DMS153 (cell line): ENCODE measurements at regions not wholly inside any gene's neighbourhood (a gene's known extent, or its start where the extent isn't known, plus 50 kb on each side); places are given as distances from the start of the nearest gene placed in this dataset.
"Not testable (repeated sequence)": the region's sequence is repeated elsewhere in the genome, so short reads cannot be mapped to it uniquely, and the experiment has no call there.

ENCODE experiments used
- DNase-seq: peaks from one replicate; lab custom pipeline; 2025; lab: John Stamatoyannopoulos, UW

- no peak for DNase-seq
Observed at GRCh38 chr21:16116798-16117197, 387.0 kb downstream of the USP25 start.

DNA sequence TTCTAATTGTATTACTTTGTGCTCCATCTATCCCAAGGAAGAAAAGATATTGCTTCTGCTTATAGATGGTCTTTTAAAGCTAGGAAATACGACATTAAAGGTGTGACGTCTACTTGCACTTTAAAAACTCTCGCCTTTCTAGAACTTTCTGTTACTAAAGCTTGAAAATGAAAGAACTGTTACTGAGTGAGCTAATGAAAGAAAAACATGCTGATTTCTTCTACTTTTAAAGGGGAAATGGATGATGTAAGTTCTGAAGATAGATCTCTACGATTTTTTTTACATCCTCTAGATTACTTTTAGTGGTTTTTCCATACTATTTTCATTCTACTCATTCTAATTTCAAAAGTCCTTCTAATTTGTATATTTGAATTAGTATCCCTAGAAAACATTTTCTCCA is 387.5 kb downstream of the USP25 start:
- DNase-seq = no peak

- DNase-seq = no peak
Observed at GRCh38 chr21:16117851-16118590, 388.2 kb downstream of the USP25 start.

- no peak for DNase-seq
Observed at GRCh38 chr21:16124378-16125138, 394.8 kb downstream of the USP25 start.

GRCh38 chr21:16125274-16125673 is 395.5 kb downstream of the USP25 start:
- DNase-seq = no peak

GRCh38 chr21:16132453-16132852 is 402.7 kb downstream of the USP25 start:
- DNase-seq = not testable (repeated sequence)

DNA sequence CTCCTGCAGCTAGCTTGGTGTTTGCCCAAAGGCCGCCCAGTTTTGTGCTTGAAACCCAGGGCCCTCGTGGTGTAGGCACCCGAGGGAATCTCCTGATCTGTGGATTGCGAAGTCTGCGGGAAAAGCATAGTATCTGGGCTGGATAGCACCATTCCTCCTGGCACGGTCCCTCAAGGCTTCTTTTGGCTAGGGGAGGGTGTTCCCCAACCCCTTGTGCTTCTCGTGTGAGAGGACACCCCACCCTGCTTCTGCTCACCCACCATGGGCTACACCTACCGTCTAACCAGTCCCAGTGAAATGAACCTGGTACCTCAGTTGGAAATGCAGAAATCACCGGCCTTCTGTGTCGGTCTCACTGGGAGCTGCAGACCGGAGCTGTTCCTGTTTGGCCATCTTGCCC is 403.5 kb downstream of the USP25 start:
- no peak for DNase-seq

- no peak for DNase-seq
Observed at GRCh38 chr21:16134134-16134533, 404.4 kb downstream of the USP25 start.

DNA sequence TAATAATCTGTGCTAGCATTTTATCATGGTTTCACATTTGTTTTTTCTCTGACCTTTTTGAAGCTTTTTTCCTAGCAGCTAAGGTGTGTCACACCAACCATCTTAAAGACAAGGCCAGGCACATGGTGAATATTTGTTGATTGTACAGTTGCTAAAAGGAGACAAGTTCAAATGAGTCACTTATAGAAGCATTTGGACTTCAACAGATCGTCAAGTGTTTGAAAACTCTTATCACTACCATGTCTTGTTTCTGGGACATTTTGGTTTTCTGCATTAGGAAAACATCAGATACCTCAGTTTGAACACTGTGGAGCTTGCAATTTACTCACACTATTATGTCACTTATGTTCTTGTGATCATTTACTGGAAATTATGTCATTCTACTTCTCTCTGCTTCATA is 407.3 kb downstream of the USP25 start:
- DNase-seq = no peak

GRCh38 chr21:16145052-16145451 is 415.3 kb downstream of the USP25 start:
- no peak for DNase-seq

- DNase-seq = no peak
Observed at GRCh38 chr21:16145479-16145878, 415.7 kb downstream of the USP25 start.

DNA sequence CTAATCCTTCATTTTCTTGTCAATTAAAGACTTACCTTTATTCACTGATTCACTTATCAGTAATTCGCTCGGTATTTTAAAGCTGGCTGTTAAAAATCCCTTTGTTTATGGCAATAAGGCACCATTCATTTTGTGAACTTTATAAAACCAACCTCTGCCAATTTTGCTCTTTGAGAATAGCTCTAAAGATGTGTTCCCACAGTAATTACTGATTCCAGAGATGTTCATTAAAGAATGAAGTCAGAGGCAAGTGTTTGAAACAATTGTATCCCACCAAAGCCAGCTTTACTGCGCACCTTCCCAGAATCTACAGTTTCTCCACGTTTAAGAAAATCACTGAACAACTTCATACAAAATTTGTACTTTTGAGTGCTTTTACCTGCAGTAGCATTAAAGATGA is 424.5 kb downstream of the USP25 start:
- no peak for DNase-seq

DNA sequence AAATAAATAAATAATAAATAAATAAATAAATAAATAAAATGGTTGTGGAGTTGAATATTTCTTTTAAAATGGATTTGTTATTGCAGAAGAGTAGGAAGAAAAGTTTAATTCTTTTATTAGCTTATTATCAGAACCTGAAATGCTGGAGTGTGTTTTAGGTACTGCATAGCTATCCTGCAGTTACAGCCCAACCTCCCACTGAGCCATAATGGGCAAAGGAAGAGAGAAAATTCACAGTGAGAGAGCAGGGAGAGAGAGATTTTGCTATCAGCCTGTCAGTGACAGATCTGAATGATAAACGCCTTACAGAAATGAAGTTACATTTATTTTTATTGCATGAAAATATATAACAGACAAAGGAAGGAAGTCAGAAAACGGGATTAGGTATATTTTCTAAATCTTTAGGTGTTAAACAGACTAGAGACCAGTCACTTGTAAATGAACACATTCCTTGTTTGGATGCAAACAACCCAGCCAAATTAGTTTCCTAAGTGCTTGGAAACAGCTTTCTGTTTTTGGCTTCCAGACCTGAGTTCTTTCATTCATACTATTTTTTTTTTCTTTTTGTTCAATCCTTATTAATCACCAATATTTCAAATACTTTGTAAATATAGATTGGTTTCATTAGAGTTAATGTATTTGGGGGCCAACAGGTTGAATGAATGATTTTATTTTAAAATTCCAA is 425.3 kb downstream of the USP25 start:
- no peak for DNase-seq

- no peak for DNase-seq
Observed at GRCh38 chr21:16156841-16157489, 427.2 kb downstream of the USP25 start.

- no peak for DNase-seq
Observed at GRCh38 chr21:16159213-16159970, 429.6 kb downstream of the USP25 start.

DNA sequence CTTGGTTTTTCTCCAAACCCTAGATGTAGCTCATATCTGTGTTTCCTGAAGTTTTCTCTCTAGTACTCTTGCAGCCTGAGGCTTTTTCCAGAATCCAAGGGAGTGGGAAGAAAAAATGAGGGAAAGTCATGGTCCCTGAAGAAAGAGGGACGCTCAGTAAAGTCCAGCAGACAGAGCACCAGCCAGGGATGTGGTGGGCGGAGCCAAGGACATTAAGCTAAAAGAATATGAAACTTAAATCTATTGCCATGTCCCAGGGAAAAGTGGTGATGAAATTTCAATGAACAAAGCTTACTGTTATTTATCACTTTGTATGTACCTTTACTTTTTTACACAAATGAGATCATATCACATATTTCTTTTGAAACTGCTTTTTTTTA is 430.2 kb downstream of the USP25 start:
- no peak for DNase-seq

DNA sequence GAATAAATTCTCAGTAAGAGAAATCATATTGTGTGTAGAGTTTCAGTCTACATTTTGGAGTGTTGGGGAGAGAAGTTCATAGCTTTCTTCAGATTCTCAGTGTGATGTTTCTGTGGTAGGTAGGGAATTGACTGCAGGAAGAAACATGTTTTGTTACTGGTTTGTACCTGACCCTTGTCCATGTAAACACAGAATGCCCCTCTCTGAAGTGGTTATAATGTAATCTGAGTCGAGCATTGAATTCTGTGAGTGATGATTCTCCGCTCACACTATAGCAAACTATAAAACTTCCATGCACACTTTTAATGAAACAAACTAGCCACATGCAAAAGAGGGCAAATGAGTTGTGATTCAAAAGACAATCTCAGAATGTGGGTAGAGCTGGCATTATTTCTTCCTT is 433.2 kb downstream of the USP25 start:
- no peak for DNase-seq

GRCh38 chr21:16169102-16169511 is 439.3 kb downstream of the USP25 start:
- DNase-seq = no peak

DNA sequence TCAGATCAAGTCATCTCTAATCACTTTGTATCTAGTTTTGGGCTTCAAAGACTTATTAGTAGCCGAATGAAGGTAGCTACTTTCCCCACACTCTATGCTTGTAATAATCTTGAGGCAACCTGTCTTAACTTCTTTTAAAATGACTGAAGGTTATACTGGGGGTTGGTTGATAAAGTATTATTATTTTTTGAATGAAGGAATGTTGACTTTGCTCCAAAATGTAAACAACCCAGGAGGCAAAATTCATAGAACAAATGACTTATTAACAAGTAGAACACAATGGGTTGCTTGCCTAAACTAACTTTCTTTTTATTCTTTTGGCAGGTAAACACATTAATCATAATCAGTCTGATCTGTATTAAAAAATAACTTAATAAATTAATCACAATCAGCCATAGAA is 440.0 kb downstream of the USP25 start:
- no peak for DNase-seq

- no peak for DNase-seq
Observed at GRCh38 chr21:16176570-16176969, 446.8 kb downstream of the USP25 start.

GRCh38 chr21:16177532-16177931 is 447.8 kb downstream of the USP25 start:
- DNase-seq = no peak

DNA sequence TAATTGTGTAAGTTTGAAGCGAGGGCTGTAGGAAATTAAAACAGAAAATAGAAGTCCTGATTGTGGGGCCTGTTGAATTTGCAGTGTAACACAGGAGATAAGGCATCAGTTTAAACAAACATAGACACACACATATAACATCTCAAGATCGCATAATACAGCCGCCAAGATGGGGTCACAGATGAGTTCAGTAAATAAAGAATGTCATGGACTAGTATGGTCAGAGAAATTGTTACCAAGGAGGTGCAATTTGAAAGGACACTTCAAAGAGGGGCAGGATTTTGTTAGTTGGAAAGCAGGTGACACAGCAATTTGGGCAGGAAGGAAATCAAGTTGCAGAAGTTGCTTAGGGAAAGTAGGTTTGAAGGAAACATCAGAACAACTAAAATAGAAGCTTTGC is 450.0 kb downstream of the USP25 start:
- no peak for DNase-seq
